ENCODE measurements at regions not wholly inside any gene's neighbourhood (a gene's known extent, or its start where the extent isn't known, plus 50 kb on each side); places are given as distances from the start of the nearest gene placed in this dataset.

GRCh38 chr2:104945121-104945520 lies 91.2 kb downstream of the POU3F3 start:
- TF ChIP-seq CTCF (conservative IDR thresholded peaks at IDR 0.05 in 1 of 2, IDR thresholded peaks at IDR 0.05 in 1 of 2; ENCODE audit: low read depth in 1 of 2, low read length in 2 of 2), result no peak
- TF ChIP-seq EZH2 (IDR thresholded peaks at IDR 0.05; ENCODE audit: low read length, missing control alignments), result no peak

Measured in fibroblast of lung (primary cell).